GM19324 (cell line): ENCODE measurements at regions not wholly inside any gene's neighbourhood (a gene's known extent, or its start where the extent isn't known, plus 50 kb on each side); places are given as distances from the start of the nearest gene placed in this dataset.
"Not testable (repeated sequence)": the region's sequence is repeated elsewhere in the genome, so short reads cannot be mapped to it uniquely, and the experiment has no call there.

ENCODE experiments used
- ATAC-seq: cut with Tn5 transposase; IDR thresholded peaks from one replicate; pipeline ENCODE4 v1.9.1; 2021; ENCODE audit warnings: mild to moderate bottlenecking, moderate library complexity; ENCODE audit not compliant: unreplicated experiment, low FRiP score

- no peak for ATAC-seq
Measured at GRCh38 chr2:122034777-122035176, 279.3 kb downstream of the TSN start.

GRCh38 chr2:122038816-122039215 lies 283.4 kb downstream of the TSN start:
- ATAC-seq: not testable (repeated sequence)

GRCh38 chr2:122041455-122041854 lies 286.0 kb downstream of the TSN start:
- ATAC-seq: no peak

GRCh38 chr2:122051659-122052058 lies 296.2 kb downstream of the TSN start:
- not testable (repeated sequence) for ATAC-seq

DNA sequence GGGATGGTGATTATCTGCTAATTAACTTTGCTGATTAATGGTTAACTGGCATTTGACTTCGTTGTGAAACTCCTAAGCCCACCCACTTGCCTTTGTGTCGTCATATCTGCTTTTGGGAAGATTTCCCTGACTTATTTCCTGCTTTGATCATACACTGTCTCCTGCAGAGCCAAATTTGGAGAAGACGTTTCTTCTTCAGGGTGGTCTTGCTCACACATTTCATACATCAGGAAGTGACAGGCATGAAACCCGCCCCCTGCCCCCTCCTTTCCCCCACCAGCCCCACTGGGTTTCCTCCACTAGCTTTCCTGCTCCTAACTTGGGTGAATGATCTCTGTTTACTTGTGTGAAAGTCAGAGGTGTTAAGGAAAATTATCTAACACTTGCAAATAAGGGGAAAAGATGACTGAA lies 300.1 kb downstream of the TSN start:
- no peak for ATAC-seq

DNA sequence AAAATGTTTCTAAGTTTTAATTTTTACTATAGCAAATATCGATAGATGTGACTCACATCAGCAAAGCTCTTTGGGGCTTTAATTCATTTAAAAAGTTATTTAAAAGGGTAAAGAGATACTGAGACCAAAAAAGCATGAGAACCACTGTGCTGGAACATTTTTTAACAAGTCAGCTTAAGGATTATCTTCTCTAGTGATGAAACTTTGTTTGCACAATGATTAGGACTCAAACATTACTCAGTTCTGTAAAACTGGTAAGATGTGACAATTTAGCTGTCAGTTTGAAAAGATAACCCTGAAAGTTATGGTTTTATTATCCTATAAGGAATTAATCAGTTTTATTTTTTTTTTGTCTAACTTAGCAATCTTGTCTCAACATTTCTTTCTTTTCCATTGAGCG lies 301.4 kb downstream of the TSN start:
- no peak for ATAC-seq

- no peak for ATAC-seq
Measured at GRCh38 chr2:122061206-122061605, 305.8 kb downstream of the TSN start.

- ATAC-seq: no peak
Measured at GRCh38 chr2:122061831-122062230, 306.4 kb downstream of the TSN start.

DNA sequence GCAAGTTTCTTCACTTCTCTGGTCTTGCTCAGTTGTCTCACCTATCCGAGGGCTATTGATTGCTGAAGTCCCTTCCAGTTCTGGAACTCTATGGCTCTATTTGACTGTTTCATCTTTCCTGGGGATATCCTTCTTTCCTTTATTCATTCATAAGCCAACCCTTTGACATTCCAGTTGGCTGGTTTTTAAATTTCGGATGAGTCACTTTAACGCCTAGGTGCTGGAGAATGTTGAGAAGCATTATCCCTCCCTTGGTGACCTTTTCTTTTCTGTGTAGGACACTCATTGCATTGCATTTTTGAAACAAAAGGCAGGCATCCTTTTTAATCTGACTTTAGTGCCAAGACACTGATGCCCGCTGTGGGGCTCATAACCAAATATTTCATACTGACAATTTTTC lies 307.1 kb downstream of the TSN start:
- ATAC-seq: no peak

GRCh38 chr2:122063716-122064115 lies 308.3 kb downstream of the TSN start:
- ATAC-seq: no peak

GRCh38 chr2:122070241-122070731 lies 314.8 kb downstream of the TSN start:
- no peak for ATAC-seq

DNA sequence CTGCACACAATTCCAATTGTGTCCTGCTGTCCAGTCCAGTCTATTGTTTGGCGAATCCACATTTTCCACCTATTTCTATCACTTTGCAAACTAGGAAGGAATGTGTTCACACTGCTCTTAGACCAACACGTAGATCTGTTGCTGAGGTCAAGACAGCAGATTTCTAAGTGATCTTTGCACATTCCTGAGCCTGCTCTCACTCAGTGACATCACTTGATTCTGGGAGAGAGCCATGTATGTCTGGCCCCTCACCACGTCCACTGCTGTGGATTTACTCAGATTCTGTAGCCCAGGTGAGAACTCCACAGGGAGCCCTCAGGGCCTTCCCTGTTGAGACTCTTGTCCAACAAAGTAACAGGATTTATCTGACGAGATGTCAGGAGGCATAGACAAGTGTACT lies 317.2 kb downstream of the TSN start:
- no peak for ATAC-seq

DNA sequence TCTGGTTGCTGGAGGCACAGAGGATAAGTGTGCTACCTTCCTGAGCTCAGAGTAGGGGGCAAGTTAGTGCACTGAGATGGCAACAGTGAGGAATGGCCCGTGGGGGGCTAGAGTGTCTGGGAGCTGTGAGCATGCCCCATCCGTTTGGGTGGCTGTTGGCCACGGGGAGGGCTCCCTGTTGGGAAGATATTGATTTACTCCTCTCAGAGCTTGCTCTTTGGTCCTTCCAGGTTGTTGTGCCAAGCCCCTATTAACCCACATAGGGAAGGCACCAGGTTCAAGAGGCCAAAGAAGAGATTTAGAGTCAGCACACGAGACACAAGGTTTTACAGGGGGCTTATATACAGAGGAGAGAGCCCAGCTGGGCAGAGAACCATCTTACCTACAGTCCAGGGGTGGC lies 318.8 kb downstream of the TSN start:
- no peak for ATAC-seq

- ATAC-seq: no peak
Measured at GRCh38 chr2:122075381-122075780, 319.9 kb downstream of the TSN start.

- no peak for ATAC-seq
Measured at GRCh38 chr2:122077114-122077513, 321.7 kb downstream of the TSN start.

- ATAC-seq: no peak
Measured at GRCh38 chr2:122077771-122078170, 322.3 kb downstream of the TSN start.

DNA sequence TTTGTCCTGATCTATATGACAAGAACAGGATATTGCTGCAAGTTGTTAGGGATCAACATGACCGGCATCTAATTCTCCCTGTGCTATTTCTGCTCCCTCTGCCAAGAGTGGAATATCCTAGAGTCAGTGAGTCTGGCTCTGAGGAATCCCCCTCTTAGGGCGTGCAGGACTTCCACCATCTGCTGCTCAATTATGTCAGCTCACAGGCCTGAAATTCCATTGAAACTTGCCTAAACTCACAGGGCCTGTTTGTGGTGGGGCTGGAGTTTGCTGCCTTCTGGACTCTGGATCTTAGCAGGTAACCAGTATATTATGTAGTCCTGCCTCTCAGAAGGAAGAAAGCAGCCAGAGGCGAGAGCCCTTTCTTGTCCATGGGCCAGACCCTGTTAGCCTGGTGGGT lies 323.0 kb downstream of the TSN start:
- ATAC-seq: no peak

GRCh38 chr2:122079844-122080243 lies 324.4 kb downstream of the TSN start:
- ATAC-seq: no peak

DNA sequence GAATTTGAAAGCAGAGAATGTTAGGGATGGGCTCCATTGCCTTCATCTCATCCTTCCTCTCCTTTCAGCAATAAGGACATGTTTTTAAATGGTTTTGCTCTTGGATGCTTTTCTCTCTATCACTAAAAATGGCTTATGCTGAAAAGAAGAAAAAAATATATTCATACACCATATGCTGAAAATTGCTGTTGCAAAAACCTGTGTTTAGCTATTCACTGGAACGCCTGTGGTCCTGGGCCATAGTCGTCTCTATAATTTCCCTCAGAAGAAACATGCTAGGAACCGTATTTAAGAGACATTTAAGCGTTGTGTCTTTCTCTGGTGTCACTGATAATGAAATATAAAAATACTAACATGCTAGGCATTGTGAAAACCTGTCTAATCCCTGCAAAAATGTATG lies 324.9 kb downstream of the TSN start:
- ATAC-seq: no peak

GRCh38 chr2:122080871-122081270 lies 325.4 kb downstream of the TSN start:
- no peak for ATAC-seq

DNA sequence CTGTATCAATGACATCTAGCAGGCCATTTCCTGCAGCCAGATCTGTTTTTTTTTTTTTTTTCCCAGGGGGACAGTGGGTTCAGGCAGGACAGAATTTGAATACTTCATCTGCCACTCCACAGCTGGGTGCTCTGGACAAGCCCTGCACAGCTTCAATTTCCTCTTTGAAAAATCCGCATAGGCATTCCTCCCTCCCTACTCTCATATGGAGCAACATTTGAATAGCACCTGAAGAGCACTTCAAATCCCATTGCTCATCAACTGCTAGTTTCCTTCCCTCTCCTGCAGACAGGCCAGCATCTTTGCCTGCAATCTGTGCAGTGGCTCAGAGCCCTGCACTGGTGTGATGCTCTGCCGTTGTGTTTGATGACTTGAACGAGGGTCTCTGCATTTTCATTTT lies 326.3 kb downstream of the TSN start:
- ATAC-seq: no peak

- no peak for ATAC-seq
Measured at GRCh38 chr2:122083256-122084048, 328.0 kb downstream of the TSN start.
